ENCODE measurements at regions not wholly inside any gene's neighbourhood (a gene's known extent, or its start where the extent isn't known, plus 50 kb on each side); places are given as distances from the start of the nearest gene placed in this dataset.

DNA sequence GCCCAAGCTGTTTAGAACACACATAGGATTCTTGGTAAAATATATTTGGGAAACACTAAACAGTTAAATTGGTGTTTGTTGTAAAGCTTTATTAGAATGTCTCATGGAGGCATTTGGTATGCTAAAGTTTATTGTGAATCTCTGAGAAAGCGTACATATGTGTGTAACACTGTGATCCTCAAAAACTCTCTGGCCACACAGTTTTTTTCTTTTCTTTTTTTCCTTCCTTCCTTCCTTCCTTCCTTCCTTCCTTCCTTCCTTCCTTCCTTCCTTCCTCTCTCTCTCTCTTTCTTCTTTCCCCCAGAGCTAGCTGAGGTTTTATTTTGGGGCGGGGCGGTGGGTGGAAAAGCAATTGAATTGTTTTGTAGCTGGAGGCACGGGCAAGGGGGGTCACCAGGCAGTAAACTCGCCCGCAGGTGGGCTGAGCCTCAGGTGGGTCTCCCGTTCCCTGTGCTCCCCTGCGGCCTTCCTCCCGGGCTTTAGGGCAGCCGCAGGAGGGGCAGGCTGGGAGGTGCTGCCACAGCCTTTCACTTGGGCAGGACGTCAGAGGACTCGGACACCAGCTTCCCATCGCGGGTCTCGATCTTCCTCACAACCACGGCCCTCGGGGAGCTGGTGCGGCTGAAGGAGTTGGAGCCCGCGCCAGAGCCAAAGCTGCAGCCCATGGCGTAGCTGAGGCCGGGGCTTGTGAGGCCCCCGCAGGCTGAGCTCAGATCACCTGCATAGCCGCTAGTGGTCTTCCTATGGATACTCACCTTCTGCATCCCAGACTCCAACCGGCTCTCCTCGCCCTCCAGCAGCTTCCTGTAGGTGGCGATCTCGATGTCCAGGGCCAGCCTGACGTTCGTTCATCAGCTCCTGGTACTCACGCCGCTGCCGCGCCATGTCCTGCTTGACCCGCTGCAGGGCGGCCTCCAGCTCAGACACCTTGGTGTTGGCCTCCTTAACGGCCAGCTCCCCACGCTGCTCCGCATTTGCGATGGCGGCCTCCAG, 459.0 kb downstream of the GATA3 start:
- H3K4me3 ChIP-seq (ENCODE audit: low read depth, low read length) = no peak overlapping the region
- TF ChIP-seq CTCF (IDR thresholded peaks at IDR 0.05; ENCODE audit: insufficient read depth, low read depth, low read length) = no peak
- no peak for DNase-seq (ENCODE audit: low read depth)

DNA sequence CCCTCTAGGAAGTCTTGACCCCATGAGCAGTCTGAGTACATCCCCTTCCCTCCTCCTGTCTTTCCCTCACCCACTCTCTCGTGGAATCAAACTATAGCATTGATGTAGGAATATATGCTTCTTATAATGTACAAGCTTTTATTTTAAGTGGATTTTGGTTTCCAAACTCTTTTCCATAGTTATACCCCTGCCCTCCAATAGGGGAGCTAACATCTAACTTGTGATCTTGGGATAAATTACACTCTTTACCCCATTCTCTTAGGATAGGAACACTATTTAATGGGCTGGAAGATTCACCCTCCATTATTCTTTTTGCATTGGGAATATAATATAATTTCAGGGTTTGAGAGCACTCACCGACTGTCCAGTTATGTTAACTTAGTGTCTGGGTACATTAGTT, 465.9 kb downstream of the GATA3 start:
- DNase-seq (ENCODE audit: low read depth) = no peak
- no peak for TF ChIP-seq CTCF (IDR thresholded peaks at IDR 0.05; ENCODE audit: insufficient read depth, low read depth, low read length)
- H3K4me3 ChIP-seq (ENCODE audit: low read depth, low read length) = no peak overlapping the region

GRCh38 chr10:8527773-8528172, 473.3 kb downstream of the GATA3 start:
- DNase-seq (ENCODE audit: low read depth) = no peak
- H3K4me3 ChIP-seq (ENCODE audit: low read depth, low read length) = no peak overlapping the region
- TF ChIP-seq CTCF (IDR thresholded peaks at IDR 0.05; ENCODE audit: insufficient read depth, low read depth, low read length) = no peak

GRCh38 chr10:8531116-8531515, 476.6 kb downstream of the GATA3 start:
- H3K4me3 ChIP-seq (ENCODE audit: low read depth, low read length) = no peak overlapping the region
- DNase-seq (ENCODE audit: low read depth) = no peak
- TF ChIP-seq CTCF (IDR thresholded peaks at IDR 0.05; ENCODE audit: insufficient read depth, low read depth, low read length) = no peak

- no peak for DNase-seq (ENCODE audit: low read depth)
- no peak for TF ChIP-seq CTCF (IDR thresholded peaks at IDR 0.05; ENCODE audit: insufficient read depth, low read depth, low read length)
Measured at GRCh38 chr10:8532647-8533046, 478.2 kb downstream of the GATA3 start.

GRCh38 chr10:8533462-8533861, 479.0 kb downstream of the GATA3 start:
- DNase-seq (ENCODE audit: low read depth) = no peak
- TF ChIP-seq CTCF (IDR thresholded peaks at IDR 0.05; ENCODE audit: insufficient read depth, low read depth, low read length) = no peak
- H3K4me3 ChIP-seq (ENCODE audit: low read depth, low read length) = no peak overlapping the region

More at GRCh38 chr10:8532647-8533046, 478.2 kb downstream of the GATA3 start:
- H3K4me3 ChIP-seq (ENCODE audit: low read depth, low read length) = no peak overlapping the region
